HEK293 (cell line): ENCODE measurements at regions not wholly inside any gene's neighbourhood (a gene's known extent, or its start where the extent isn't known, plus 50 kb on each side); places are given as distances from the start of the nearest gene placed in this dataset.

Source experiments
- KLF1 ChIP-seq: fragments of 450-650 bp; formaldehyde crosslinking; IDR thresholded peaks from 2 replicates; pipeline ENCODE4 v1.5.1; 2016; ENCODE audit warnings: missing biosample characterization, missing genetic modification characterization
- KLF9 ChIP-seq: fragments of 450-650 bp; formaldehyde crosslinking; IDR thresholded peaks from 2 replicates; pipeline ENCODE4 v1.5.1; 2016; ENCODE audit warnings: missing biosample characterization, missing genetic modification characterization, low read depth
- SP7 ChIP-seq: fragments of 450-650 bp; formaldehyde crosslinking; IDR thresholded peaks from 2 replicates; pipeline ENCODE4 v1.5.1; 2016; ENCODE audit warnings: missing biosample characterization, missing genetic modification characterization
- YY1 ChIP-seq: fragments of 450-650 bp; formaldehyde crosslinking; IDR thresholded peaks from 2 replicates; pipeline ENCODE4 v1.5.1; 2018; ENCODE audit warnings: missing biosample characterization, missing genetic modification characterization
- ZNF10 ChIP-seq: fragments of 450-650 bp; formaldehyde crosslinking; IDR thresholded peaks from 2 replicates; pipeline ENCODE4 v1.5.1; 2017; ENCODE audit warnings: missing biosample characterization, missing genetic modification characterization
- ZNF157 ChIP-seq: fragments of 450-650 bp; formaldehyde crosslinking; IDR thresholded peaks from 2 replicates; pipeline ENCODE4 v1.5.1; 2016; ENCODE audit warnings: missing biosample characterization, missing genetic modification characterization
- ZNF214 ChIP-seq: fragments of 450-650 bp; formaldehyde crosslinking; IDR thresholded peaks from 2 replicates; pipeline ENCODE4 v1.5.1; 2017; ENCODE audit warnings: missing biosample characterization, mild to moderate bottlenecking, missing genetic modification characterization, borderline replicate concordance
- ZNF248 ChIP-seq: fragments of 450-650 bp; formaldehyde crosslinking; IDR thresholded peaks from 2 replicates; pipeline ENCODE4 v1.5.1; 2017; ENCODE audit warnings: missing biosample characterization, missing genetic modification characterization
- ZNF585B ChIP-seq: fragments of 450-650 bp; formaldehyde crosslinking; IDR thresholded peaks from 2 replicates; pipeline ENCODE4 v1.5.1; 2016; ENCODE audit warnings: missing biosample characterization, missing genetic modification characterization
- ZNF626 ChIP-seq: fragments of 450-650 bp; sonication (Bioruptor Pico); formaldehyde crosslinking; IDR thresholded peaks from 2 replicates; pipeline ENCODE4 v1.5.1; 2018; ENCODE audit warnings: missing biosample characterization, missing genetic modification characterization, inconsistent platforms
- ZNF76 ChIP-seq: fragments of 450-650 bp; formaldehyde crosslinking; IDR thresholded peaks from 2 replicates; pipeline ENCODE4; 2016; ENCODE audit warnings: low read depth, missing biosample characterization, missing genetic modification characterization, borderline replicate concordance
- TF ChIP-seq, protein P1 (sequence below): fragments of 450-650 bp; formaldehyde crosslinking; IDR thresholded peaks from 2 replicates; pipeline ENCODE4 v1.5.1; 2016; ENCODE audit warnings: missing biosample characterization, missing genetic modification characterization
- TF ChIP-seq, protein P2 (sequence below): fragments of 450-650 bp; formaldehyde crosslinking; IDR thresholded peaks from 2 replicates; pipeline ENCODE4 v1.5.1; 2016; ENCODE audit warnings: missing biosample characterization, missing genetic modification characterization
- TF ChIP-seq, protein P3 (sequence below): fragments of 450-650 bp; formaldehyde crosslinking; IDR thresholded peaks from 2 replicates; pipeline ENCODE4 v1.5.1; 2016; ENCODE audit warnings: missing biosample characterization, missing genetic modification characterization

DNA sequence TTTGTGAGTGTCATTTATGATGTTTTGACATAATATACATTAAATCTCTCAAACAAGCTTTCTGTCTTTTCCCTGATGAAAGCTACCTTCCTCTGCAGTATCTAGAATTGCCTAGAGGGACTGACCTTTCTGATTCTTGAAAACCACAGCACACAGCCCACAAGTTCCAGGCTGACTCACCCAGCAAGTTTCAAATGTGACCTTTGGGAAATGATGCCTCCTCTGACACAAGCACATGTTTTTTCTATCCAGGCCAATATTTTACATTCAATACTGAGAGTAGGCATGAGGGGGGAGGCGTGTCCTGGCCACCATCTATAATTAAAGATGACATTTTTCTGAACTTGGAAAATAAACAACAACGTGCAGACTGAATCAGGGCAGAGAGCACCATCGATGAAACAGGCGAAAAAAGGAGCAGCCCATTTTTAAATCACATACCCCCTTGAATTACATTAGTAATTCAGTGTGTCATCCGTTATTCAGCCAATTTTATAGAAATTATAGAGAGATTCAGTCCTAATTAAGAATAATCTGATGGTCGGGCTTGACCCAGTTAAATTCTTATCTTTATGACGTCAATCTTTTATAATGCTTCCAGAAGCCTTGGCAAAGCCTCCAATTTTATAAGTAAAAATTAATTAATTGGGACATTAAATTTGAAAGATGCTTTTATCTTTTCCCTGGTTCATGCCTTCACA is 292.6 kb upstream of the CDH11 start:
- TF ChIP-seq, protein P1, sequence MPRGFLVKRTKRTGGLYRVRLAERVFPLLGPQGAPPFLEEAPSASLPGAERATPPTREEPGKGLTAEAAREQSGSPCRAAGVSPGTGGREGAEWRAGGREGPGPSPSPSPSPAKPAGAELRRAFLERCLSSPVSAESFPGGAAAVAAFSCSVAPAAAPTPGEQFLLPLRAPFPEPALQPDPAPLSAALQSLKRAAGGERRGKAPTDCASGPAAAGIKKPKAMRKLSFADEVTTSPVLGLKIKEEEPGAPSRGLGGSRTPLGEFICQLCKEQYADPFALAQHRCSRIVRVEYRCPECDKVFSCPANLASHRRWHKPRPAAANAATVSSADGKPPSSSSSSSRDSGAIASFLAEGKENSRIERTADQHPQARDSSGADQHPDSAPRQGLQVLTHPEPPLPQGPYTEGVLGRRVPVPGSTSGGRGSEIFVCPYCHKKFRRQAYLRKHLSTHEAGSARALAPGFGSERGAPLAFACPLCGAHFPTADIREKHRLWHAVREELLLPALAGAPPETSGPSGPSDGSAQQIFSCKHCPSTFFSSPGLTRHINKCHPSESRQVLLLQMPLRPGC (tag by site-specific recombination): no peak
- TF ChIP-seq YY1 (tag by site-specific recombination) (no peak), ZNF157 (no peak), KLF1 (no peak), ZNF76 (tag by site-specific recombination) (no peak), SP7 (tag by site-specific recombination) (no peak), ZNF10 (no peak), ZNF626 (tag by site-specific recombination) (no peak), ZNF248 (no peak), KLF9 (tag by site-specific recombination) (no peak), ZNF585B (tag by site-specific recombination) (no peak), ZNF214 (tag by site-specific recombination) (no peak)
- TF ChIP-seq, protein P2, sequence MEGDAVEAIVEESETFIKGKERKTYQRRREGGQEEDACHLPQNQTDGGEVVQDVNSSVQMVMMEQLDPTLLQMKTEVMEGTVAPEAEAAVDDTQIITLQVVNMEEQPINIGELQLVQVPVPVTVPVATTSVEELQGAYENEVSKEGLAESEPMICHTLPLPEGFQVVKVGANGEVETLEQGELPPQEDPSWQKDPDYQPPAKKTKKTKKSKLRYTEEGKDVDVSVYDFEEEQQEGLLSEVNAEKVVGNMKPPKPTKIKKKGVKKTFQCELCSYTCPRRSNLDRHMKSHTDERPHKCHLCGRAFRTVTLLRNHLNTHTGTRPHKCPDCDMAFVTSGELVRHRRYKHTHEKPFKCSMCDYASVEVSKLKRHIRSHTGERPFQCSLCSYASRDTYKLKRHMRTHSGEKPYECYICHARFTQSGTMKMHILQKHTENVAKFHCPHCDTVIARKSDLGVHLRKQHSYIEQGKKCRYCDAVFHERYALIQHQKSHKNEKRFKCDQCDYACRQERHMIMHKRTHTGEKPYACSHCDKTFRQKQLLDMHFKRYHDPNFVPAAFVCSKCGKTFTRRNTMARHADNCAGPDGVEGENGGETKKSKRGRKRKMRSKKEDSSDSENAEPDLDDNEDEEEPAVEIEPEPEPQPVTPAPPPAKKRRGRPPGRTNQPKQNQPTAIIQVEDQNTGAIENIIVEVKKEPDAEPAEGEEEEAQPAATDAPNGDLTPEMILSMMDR (tag by site-specific recombination): no peak
- TF ChIP-seq, protein P3, sequence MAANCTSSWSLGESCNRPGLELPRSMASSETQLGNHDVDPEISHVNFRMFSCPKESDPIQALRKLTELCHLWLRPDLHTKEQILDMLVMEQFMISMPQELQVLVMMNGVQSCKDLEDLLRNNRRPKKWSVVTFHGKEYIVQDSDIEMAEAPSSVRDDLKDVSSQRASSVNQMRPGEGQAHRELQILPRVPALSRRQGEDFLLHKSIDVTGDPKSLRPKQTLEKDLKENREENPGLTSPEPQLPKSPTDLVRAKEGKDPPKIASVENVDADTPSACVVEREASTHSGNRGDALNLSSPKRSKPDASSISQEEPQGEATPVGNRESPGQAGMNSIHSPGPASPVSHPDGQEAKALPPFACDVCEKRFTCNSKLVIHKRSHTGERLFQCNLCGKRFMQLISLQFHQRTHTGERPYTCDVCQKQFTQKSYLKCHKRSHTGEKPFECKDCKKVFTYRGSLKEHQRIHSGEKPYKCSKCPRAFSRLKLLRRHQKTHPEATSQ (tag by site-specific recombination): no peak
